CD4-positive, alpha-beta T cell treated with Interleukin-6 at 100 ng/mL for 8 hours (primary cell): ENCODE measurements at regions not wholly inside any gene's neighbourhood (a gene's known extent, or its start where the extent isn't known, plus 50 kb on each side); places are given as distances from the start of the nearest gene placed in this dataset.

Experiments used
- DNase-seq: peaks from one replicate; pipeline ENCODE4 v3.0.0-alpha.2; 2020; ENCODE audit warnings: mixed read lengths, low spot score

DNA sequence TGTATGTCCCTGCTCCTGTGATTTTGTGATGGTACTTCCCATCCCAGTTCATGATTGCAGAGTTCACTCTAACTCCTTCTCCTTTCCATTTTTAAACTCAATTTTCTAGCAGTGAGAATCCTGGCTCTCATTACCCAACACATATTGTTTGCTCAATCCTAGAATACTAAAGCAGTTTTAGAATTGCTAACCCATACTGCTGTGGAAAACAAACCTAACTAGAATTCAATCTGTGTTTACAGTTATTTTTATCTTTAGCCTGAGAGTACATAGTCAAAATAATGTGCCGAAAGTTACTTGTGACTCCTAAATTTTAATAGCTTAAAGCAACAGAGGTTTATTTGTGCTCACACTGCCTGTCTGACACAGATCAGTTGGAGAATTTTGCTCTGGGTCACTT is 508.0 kb downstream of the AACS start:
- DNase-seq = no peak

DNA sequence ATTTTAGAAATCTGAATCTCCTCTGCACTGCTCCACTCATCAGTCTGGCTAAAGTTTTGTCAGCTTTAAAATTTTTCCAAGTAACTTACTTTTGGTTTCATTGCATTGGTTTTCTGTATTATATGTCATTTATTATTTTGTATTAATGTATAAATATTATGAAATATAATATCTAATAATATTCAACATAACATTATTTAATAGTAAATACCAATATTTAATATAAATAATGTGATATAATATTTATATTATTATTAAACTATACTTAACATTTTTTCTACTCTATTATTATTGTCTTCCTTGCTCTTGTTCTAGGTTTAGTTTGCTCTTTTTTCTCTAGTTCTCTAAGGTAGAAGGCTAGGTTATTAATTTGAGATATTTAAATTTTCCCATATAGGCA is 512.1 kb downstream of the AACS start:
- no peak for DNase-seq

DNA sequence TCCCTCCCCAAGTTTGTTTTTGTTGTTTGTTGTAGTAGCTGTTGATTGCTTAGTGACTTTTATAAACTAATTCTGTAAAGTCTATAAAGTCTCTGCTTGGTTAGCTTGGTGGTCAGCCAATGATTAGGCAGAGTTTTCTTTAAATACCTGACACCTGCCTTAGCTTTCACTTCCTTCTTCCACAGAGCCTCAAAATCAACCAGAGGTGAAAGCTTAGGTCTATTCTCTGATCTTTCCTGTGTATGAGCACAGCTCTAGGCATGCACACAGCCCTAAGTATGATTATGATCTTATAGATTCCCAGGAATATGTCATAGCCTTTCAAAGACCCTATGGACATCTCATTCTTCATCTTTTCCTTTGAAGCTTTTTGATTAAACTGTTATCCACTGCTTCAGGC is 514.7 kb downstream of the AACS start:
- no peak for DNase-seq

DNA sequence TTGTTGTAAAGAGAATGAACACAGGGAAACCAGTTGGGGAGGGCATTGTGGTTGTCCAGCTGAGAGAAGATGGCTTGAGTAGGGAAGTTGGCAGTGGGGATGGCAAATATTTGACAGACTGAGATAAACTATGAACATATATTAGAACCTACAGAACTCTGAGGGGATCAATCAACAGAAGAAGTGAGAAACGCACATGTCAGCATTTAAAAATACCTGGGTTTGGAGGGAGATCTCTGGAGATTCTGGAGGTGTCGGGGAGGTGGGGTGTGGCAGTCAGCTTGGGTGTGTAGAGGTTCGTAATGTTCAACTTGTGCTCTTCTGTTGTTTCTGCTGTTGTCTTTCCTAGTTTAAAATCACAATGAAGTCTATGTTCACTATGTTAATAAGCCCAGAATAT is 517.8 kb downstream of the AACS start:
- DNase-seq = no peak

DNA sequence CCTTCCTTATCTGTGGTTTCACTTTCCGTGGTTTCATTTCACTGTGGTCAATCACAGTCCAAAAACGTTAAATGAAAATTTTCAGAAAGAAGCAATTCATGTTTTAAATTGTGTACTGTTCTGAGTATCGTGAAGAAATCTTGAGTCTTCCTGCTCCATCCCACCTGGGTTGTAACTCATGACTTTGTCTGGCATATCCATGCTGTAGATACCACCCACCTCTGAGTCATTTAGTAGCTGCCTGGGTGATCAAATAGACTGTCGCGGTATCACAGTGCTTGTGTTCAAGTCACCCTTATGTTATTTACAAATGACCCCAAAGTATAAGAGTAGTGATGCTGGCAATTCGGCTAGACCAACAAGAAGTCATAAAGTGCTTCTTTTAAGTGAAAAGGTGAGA is 521.2 kb downstream of the AACS start:
- no peak for DNase-seq

GRCh38 chr12:125593269-125593668 is 528.0 kb downstream of the AACS start:
- no peak for DNase-seq

DNA sequence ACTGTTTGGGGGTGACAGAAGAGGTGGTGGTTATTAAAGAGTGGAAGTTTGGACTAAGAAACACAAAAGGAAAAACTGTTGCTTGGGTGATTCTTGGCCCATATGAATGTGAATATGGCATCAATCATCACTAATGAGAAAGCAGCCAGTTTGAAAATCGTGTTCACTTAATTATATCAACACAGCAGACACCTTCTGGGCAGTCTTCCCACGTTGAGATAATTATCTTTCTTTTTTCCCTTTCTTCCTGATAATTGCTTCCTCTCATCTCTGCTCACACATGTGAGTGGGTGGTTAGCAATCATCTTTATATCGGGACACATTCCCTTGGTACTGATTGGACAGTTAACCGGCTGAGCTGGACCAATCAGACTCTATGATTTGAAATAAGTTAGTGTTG is 539.7 kb downstream of the AACS start:
- no peak for DNase-seq

DNA sequence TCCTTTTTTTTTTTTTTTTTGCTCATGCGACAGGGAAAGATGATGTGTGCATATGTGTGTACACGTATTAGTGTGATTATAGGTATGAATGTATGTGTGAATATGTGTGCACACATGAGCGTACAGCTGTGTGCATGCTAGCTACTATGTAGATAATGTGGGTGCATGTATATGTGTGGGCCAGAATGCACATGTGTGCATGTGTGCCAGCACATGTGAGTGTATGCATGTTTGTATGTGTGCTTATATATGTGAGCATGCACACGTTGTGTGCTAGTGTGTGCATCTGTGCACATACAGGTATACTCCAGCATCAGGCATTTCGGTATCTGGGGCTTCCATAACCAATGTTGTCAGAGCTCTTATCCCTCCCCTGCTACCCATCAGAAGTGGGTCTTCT is 541.1 kb downstream of the AACS start:
- no peak for DNase-seq

DNA sequence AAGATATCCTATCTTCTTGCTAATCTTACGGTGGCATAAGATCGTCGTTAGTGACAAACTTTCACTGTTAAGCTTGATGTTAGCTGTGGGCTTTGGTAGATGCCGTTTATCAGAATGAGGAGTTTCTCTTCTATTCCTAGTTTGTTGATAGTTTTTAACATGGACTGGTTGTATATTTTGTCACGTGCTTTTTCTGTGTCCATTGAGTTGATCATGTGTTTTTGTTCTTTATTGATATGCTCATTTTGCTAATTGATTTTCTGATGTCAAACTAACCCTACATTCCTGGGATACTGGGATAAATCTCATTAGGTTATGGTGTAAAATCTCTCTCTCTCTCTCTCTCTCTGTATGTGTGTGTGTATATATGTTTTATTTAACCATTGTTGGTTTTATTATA is 545.1 kb downstream of the AACS start:
- no peak for DNase-seq

DNA sequence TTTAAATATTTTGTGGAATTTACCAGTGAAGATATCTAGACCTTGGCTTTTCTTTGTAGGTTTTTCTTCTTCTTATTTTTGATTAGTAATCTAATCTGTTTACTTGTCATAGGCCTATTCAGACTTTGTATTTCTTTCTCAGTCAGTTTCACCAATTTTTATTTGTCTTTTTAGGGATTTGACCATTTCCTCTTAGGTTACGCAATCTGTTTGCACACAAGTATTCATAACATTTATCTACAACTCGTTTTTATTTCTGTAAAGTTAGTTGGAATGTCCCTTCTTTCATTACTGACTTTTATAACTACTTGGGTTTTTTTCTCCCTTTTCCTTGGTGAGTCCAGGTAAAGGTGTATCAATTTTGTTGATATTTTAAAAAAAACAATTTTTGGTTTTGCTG is 545.7 kb downstream of the AACS start:
- no peak for DNase-seq

- no peak for DNase-seq
Measured at GRCh38 chr12:125614058-125614457, 548.8 kb downstream of the AACS start.

DNA sequence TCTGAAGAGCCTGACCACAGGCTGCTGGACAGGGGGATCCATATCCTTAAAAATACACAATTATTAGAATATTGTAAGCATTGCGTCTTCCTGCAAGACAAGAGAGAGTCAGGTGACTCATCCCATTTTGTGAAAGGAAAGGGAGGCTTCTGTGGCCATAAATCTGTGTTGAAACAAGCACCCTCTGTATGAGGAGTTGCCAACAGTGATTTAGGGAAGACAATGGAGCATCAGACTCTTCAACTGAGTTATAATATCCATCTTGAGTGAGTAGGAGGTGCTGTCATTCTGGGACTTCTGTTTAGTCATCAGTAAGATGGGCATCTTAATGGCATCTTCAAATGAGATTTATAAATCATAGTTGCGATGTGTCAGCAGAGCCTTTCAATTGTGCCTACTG is 554.5 kb downstream of the AACS start:
- no peak for DNase-seq

DNA sequence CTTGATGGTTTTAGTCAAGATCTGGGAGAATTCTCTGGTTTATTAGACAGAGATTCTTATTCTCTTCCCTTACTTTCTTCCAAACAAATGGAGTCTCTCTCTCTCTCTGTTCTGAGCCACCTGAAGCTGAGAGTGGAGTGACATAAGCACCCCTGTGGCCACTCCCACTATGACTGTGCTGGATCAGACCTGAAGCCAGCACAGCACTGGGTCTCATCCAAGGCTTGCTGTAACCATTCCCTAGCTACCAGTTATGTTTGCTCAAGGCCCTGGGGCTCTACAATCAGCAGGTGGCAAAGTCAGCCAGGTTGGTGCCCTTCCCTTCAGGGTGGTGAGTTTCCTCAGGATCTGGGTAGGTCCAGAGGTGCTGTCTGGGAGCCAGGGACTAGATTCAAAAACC is 568.5 kb downstream of the AACS start:
- DNase-seq = no peak

GRCh38 chr12:125634813-125635212 is 569.6 kb downstream of the AACS start:
- no peak for DNase-seq

GRCh38 chr12:125639826-125640225 is 574.6 kb downstream of the AACS start:
- no peak for DNase-seq

GRCh38 chr12:125643055-125643454 is 577.8 kb downstream of the AACS start:
- no peak for DNase-seq

GRCh38 chr12:125645724-125646123 is 580.5 kb downstream of the AACS start:
- DNase-seq = no peak

- no peak for DNase-seq
Measured at GRCh38 chr12:125650587-125650986, 585.4 kb downstream of the AACS start.

- no peak for DNase-seq
Measured at GRCh38 chr12:125651625-125652024, 586.4 kb downstream of the AACS start.

DNA sequence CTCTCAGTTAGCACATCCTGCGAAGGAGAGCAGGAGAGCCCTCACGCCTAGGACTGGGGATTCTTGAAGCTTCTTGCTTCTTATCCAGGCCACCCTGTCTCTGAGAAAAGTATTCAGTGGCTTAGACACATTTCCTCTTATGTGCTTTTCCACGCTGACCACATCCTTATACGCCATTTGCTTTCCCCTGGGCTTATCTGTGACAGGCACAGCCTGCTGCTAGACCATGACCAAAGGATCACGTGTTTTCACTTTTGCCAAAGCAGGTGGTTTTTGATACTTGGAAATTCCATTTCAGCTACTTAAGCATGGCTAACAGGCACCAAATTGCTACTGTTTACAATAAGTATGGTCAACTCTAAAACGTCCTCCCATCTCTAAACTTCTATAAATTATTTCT is 587.4 kb downstream of the AACS start:
- DNase-seq = no peak

- no peak for DNase-seq
Measured at GRCh38 chr12:125657681-125658080, 592.4 kb downstream of the AACS start.

DNA sequence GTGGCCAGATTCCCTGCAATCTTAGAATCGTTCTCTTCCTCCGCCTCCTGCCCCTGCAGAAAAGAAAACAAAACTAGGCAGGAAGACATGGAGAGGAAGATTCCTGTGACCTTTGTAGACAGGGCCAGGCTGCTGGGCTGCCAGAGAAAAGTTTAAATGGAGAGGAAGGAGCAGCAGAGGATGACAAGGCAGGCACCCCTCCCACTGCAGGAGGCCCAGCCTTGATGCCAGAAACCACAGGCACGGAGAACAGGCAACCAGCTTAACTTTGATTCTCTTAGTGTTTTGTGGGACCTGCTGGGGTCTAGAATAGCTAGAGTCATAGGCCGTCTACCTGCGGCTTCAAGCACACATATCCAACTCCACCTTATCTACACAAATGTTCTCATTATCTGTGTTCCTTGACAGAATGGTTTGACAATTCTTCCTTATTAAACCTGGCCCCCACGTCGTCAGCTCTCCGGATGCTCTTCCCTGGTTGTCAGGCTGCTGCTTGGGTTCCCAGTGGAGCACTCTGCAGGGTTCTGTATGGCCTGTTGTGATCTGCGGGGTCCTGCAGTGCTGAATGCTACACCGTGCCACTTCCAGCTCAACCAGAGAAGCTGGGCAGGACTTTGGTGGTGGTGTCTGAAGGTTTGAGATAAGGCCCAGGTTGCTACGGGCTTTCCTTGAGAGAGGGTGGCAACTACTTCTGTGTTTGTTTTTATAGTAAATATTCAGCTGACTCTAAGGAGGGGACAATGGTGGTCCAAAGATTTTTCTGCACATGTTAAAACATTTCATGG is 609.5 kb downstream of the AACS start:
- no peak for DNase-seq

GRCh38 chr12:125676366-125676765 is 611.1 kb downstream of the AACS start:
- no peak for DNase-seq

DNA sequence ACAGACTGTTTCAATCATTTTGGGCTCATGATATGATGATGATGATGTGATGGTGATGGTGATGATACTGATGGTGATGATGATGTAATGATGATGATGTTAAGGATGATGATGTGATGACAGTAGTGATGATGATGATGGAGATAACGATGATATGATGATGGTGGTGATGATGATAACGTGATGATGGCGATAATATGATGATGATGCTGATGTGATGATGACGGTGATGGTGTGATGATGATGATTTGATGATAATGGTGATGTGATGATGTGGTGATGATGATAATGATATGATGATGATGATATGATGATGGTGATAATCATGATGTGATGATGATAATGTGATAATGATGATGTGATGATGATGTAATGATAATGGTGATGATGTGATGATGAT is 612.6 kb downstream of the AACS start:
- DNase-seq = no peak

DNA sequence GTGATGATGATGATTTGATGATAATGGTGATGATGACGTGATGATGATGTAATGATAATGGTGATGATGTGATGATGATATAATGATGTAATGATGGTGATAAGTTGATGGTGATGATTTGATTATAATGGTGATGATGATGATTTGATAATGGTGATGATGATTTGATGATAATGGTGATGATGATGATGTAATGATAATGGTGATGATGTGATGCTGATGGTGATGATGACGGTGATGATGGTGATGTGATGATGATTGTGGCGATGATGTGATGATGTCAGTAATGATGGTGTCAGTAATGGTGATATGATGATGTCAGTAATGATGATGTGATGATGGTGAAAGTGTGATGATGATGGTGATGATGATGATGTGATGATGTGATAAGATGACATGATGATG is 613.4 kb downstream of the AACS start:
- DNase-seq = no peak
